ENCODE measurements at regions not wholly inside any gene's neighbourhood (a gene's known extent, or its start where the extent isn't known, plus 50 kb on each side); places are given as distances from the start of the nearest gene placed in this dataset.

- no peak for TF ChIP-seq CTCF (IDR thresholded peaks at IDR 0.05 in 2 of 3, conservative IDR thresholded peaks at IDR 0.05 in 1 of 3; ENCODE audit: borderline replicate concordance in 1 of 3, insufficient read depth in 1 of 3, low read depth in 2 of 3, low read length in 2 of 3)
- TF ChIP-seq ZFX (IDR thresholded peaks at IDR 0.05), result no peak
- TF ChIP-seq JUND (IDR thresholded peaks at IDR 0.05), result no peak
- TF ChIP-seq POLR2AphosphoS5 (IDR thresholded peaks at IDR 0.05; ENCODE audit: low read depth, low read length), result no peak
- TF ChIP-seq ATF3 (IDR thresholded peaks at IDR 0.05), result no peak
- TF ChIP-seq SIN3A (IDR thresholded peaks at IDR 0.05; ENCODE audit: low read depth), result no peak
Measured at GRCh38 chr14:49951229-49951607, 58.3 kb downstream of the ARF6 start.
